ENCODE measurements at regions not wholly inside any gene's neighbourhood (a gene's known extent, or its start where the extent isn't known, plus 50 kb on each side); places are given as distances from the start of the nearest gene placed in this dataset.

DNA sequence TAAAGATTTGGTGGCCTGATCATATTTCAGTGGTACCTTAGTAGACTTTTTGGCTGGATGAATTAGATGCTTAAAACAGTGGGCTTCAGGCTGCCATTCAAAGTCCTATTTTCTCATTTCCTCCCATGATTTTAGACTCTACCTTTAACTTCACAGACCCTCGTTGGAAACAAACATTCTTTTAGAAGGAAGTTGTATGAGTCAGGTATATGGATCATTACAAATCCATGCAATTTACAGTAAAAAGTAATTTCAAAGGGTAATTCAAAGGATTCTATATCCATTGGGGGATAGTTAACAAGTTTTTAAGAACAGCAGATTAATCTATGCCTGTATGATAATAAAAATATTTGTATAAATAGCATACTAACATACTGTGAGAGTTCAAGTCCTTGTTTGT is 216.9 kb upstream of the RRP15 start:
- H3K27me3 Mint-ChIP-seq (ENCODE audit: low read depth): no peaks in the 10 kb centered on the region
- TF ChIP-seq, protein P1, sequence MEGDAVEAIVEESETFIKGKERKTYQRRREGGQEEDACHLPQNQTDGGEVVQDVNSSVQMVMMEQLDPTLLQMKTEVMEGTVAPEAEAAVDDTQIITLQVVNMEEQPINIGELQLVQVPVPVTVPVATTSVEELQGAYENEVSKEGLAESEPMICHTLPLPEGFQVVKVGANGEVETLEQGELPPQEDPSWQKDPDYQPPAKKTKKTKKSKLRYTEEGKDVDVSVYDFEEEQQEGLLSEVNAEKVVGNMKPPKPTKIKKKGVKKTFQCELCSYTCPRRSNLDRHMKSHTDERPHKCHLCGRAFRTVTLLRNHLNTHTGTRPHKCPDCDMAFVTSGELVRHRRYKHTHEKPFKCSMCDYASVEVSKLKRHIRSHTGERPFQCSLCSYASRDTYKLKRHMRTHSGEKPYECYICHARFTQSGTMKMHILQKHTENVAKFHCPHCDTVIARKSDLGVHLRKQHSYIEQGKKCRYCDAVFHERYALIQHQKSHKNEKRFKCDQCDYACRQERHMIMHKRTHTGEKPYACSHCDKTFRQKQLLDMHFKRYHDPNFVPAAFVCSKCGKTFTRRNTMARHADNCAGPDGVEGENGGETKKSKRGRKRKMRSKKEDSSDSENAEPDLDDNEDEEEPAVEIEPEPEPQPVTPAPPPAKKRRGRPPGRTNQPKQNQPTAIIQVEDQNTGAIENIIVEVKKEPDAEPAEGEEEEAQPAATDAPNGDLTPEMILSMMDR (conservative IDR thresholded peaks at IDR 0.05): no peak
- H3K4me3 Mint-ChIP-seq: no peak overlapping the region

DNA sequence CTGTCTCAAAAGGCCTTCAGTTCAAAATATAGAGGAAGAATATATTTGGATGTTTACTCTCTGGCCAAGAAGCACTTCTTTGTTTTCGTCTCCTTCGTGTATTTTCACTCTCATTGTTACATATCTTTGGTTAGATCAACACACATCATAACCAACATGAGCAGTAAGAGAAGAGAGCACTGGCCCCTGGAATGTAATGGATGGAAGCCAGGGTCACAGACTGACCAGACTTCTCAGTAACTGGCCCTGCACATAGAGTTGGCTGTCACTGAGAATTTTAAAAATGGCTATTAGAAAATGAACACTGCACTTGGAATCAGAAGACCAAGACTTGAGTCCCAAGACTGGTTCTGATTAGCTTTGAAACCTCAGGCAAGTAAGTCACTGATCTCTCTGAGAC is 215.9 kb upstream of the RRP15 start:
- TF ChIP-seq, protein P1 (conservative IDR thresholded peaks at IDR 0.05): no peak
- Mint-ChIP-seq H3K4me1 (no peaks in the 10 kb centered on the region), H3K4me3 (no peak overlapping the region), H3K27ac (ENCODE audit: unreplicated experiment) (no peak overlapping the region), H3K36me3 (ENCODE audit: low read depth) (no peaks in the 10 kb centered on the region), H3K9me3 (no peaks in the 10 kb centered on the region), H3K27me3 (ENCODE audit: low read depth) (no peaks in the 10 kb centered on the region)
- no peak for DNase-seq (ENCODE audit: low read depth, low spot score)

More for the DNA sequence above, 216.9 kb upstream of the RRP15 start:
- DNase-seq (ENCODE audit: low read depth, low spot score): no peak
- no peaks in the 10 kb centered on the region for H3K36me3 Mint-ChIP-seq (ENCODE audit: low read depth)
- H3K9me3 Mint-ChIP-seq: no peaks in the 10 kb centered on the region
- H3K4me1 Mint-ChIP-seq: no peaks in the 10 kb centered on the region
- H3K27ac Mint-ChIP-seq (ENCODE audit: unreplicated experiment): no peak overlapping the region

DNA sequence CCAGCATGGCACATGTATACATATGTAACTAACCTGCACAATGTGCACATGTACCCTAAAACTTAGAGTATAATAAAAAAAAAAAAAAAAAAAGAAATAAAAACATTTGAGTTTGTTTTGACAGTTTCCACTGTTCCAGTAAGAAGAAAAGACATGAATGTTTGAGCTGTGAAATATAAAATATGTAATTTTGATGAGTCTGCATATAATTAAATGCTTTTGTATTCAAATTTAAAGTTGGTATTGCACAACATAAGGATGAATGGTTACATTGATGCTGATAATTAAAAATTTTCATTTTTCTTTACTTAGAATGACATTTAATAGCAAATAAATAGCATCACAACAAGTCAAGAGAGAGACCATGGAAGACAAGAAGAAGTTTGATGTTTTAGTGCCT is 212.0 kb upstream of the RRP15 start:
- Mint-ChIP-seq H3K27me3 (ENCODE audit: low read depth) (no peaks in the 10 kb centered on the region), H3K4me3 (no peak overlapping the region), H3K27ac (ENCODE audit: unreplicated experiment) (no peak overlapping the region), H3K36me3 (ENCODE audit: low read depth) (no peaks in the 10 kb centered on the region), H3K4me1 (no peaks in the 10 kb centered on the region), H3K9me3 (peaks cover 4% of the 10 kb centered on the region)
- DNase-seq (ENCODE audit: low read depth, low spot score): no peak
- TF ChIP-seq, protein P1 (conservative IDR thresholded peaks at IDR 0.05): no peak

DNA sequence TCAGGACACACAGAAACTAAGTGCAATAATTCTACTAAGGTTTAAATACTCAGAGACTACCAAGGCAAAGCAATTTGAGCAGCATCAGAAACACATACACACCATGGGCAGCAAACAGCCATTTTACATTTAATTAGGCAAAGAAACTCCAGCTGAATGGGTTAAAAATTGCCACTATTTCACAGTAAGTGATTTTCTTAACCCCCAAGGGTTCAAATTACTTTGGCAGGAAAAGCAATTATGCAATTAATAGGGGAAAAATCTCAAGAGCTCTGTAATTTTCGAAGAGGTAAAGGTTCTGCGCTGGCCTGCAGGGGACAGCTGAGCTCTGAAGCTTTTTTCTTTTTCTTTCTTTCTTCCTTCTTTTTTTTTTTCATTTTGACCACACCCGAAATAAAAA is 206.2 kb upstream of the RRP15 start:
- no peaks in the 10 kb centered on the region for H3K36me3 Mint-ChIP-seq (ENCODE audit: low read depth)
- peaks cover 6% of the 10 kb centered on the region for H3K9me3 Mint-ChIP-seq
- H3K27ac Mint-ChIP-seq (ENCODE audit: unreplicated experiment): no peak overlapping the region
- H3K4me3 Mint-ChIP-seq: no peak overlapping the region
- TF ChIP-seq, protein P1 (conservative IDR thresholded peaks at IDR 0.05): no peak
- H3K4me1 Mint-ChIP-seq: peaks cover 8% of the 10 kb centered on the region
- DNase-seq (ENCODE audit: low read depth, low spot score): no peak
- no peaks in the 10 kb centered on the region for H3K27me3 Mint-ChIP-seq (ENCODE audit: low read depth)

DNA sequence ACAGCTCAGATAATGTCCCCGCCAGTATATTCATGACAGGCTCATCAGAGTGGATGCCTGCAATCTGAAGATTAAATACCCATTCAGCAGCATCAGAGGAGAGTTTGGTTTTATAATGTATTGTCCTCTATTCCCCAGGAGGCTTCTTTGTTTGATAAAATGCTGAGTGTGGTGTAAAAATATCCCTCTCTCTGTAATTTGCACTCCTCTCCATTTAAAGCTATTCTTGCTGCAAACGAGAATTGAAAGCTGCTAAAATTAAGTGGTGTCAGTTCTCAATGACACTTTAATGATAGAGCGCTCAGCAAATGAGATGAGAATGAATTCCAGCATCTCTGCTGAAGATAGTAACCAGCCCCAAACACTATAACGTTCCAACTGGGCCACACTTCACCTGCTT is 205.7 kb upstream of the RRP15 start:
- Mint-ChIP-seq H3K4me1 (peaks cover 8% of the 10 kb centered on the region), H3K36me3 (ENCODE audit: low read depth) (no peaks in the 10 kb centered on the region), H3K4me3 (no peak overlapping the region), H3K27me3 (ENCODE audit: low read depth) (no peaks in the 10 kb centered on the region), H3K27ac (ENCODE audit: unreplicated experiment) (no peak overlapping the region), H3K9me3 (peaks cover 6% of the 10 kb centered on the region)
- no peak for DNase-seq (ENCODE audit: low read depth, low spot score)
- TF ChIP-seq, protein P1 (conservative IDR thresholded peaks at IDR 0.05): no peak

DNA sequence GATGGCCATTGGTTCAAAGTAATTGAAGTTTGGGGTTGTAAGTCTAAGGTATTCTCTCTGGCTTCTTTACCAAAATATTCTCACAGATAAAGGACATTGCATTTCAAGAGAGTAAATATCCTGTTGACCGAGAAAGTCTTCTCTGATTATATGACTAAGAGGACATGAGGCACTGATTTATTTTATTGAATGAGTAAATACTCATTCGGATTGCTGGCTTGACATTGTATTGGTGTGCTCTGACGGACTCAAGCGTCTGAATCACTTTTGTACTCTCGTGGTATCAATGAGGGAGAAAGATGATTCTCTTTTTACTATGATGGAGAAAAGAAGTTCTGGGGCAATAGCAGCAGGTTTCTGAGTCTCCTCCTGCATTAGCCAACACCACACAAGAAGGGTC is 205.3 kb upstream of the RRP15 start:
- Mint-ChIP-seq H3K27ac (ENCODE audit: unreplicated experiment) (no peak overlapping the region), H3K36me3 (ENCODE audit: low read depth) (no peaks in the 10 kb centered on the region), H3K9me3 (peaks cover 6% of the 10 kb centered on the region), H3K4me1 (peaks cover 8% of the 10 kb centered on the region), H3K4me3 (no peak overlapping the region), H3K27me3 (ENCODE audit: low read depth) (no peaks in the 10 kb centered on the region)
- no peak for DNase-seq (ENCODE audit: low read depth, low spot score)
- TF ChIP-seq, protein P1 (conservative IDR thresholded peaks at IDR 0.05): no peak
